Retinal pigment epithelial cell (primary cell): ENCODE measurements at regions not wholly inside any gene's neighbourhood (a gene's known extent, or its start where the extent isn't known, plus 50 kb on each side); places are given as distances from the start of the nearest gene placed in this dataset.

Source experiments
- DNase-seq: peaks from one replicate; pipeline ENCODE4 v3.0.0-alpha.2; 2010; ENCODE audit warnings: low read depth
- H3K4me3 ChIP-seq: 2 replicates; pipeline ENCODE4 v1.5.1; 2011; ENCODE audit warnings: mild to moderate bottlenecking, low read length, control low read depth, moderate library complexity
- CTCF ChIP-seq: conservative IDR thresholded peaks from 2 replicates; pipeline ENCODE4 v1.5.1; 2011; ENCODE audit warnings: low read depth, low read length, control low read depth, inconsistent platforms

- DNase-seq: no peak
- H3K4me3 ChIP-seq: no peak overlapping the region
- no peak for TF ChIP-seq CTCF
Measured at GRCh38 chr16:64784635-64785034, 337.2 kb downstream of the CDH11 start.

GRCh38 chr16:64782484-64782883 lies 339.4 kb downstream of the CDH11 start:
- no peak for DNase-seq
- no peak overlapping the region for H3K4me3 ChIP-seq
- no peak for TF ChIP-seq CTCF

- no peak for TF ChIP-seq CTCF
- H3K4me3 ChIP-seq: no peak overlapping the region
- DNase-seq: no peak
Measured at GRCh38 chr16:64780445-64780844, 341.4 kb downstream of the CDH11 start.

GRCh38 chr16:64778777-64779176 lies 343.1 kb downstream of the CDH11 start:
- no peak overlapping the region for H3K4me3 ChIP-seq
- no peak for TF ChIP-seq CTCF
- no peak for DNase-seq

- no peak for DNase-seq
- no peak for TF ChIP-seq CTCF
- H3K4me3 ChIP-seq: no peak overlapping the region
Measured at GRCh38 chr16:64773638-64774037, 348.2 kb downstream of the CDH11 start.

GRCh38 chr16:64773184-64773583 lies 348.7 kb downstream of the CDH11 start:
- TF ChIP-seq CTCF: no peak
- DNase-seq: no peak
- H3K4me3 ChIP-seq: no peak overlapping the region

- no peak overlapping the region for H3K4me3 ChIP-seq
- TF ChIP-seq CTCF: no peak
- DNase-seq: no peak
Measured at GRCh38 chr16:64771273-64771672, 350.6 kb downstream of the CDH11 start.
